GM10266 (cell line): ENCODE measurements at regions not wholly inside any gene's neighbourhood (a gene's known extent, or its start where the extent isn't known, plus 50 kb on each side); places are given as distances from the start of the nearest gene placed in this dataset.

ENCODE experiments used
- DNase-seq: peaks from one replicate; pipeline ENCODE4 v3.0.0; 2012; ENCODE audit errors: extremely low spot score
- TF ChIP-seq, protein P1 (sequence below): IDR thresholded peaks from 2 replicates; pipeline ENCODE4 v1.5.1; 2012; ENCODE audit warnings: mild to moderate bottlenecking, low read depth; ENCODE audit not compliant: control insufficient read depth, insufficient read depth; ENCODE audit errors: missing control alignments

- TF ChIP-seq, protein P1, sequence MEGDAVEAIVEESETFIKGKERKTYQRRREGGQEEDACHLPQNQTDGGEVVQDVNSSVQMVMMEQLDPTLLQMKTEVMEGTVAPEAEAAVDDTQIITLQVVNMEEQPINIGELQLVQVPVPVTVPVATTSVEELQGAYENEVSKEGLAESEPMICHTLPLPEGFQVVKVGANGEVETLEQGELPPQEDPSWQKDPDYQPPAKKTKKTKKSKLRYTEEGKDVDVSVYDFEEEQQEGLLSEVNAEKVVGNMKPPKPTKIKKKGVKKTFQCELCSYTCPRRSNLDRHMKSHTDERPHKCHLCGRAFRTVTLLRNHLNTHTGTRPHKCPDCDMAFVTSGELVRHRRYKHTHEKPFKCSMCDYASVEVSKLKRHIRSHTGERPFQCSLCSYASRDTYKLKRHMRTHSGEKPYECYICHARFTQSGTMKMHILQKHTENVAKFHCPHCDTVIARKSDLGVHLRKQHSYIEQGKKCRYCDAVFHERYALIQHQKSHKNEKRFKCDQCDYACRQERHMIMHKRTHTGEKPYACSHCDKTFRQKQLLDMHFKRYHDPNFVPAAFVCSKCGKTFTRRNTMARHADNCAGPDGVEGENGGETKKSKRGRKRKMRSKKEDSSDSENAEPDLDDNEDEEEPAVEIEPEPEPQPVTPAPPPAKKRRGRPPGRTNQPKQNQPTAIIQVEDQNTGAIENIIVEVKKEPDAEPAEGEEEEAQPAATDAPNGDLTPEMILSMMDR: no peak
- DNase-seq: no peak
Measured at GRCh38 chr10:125274961-125275360, 114.6 kb upstream of the CTBP2 start.

DNA sequence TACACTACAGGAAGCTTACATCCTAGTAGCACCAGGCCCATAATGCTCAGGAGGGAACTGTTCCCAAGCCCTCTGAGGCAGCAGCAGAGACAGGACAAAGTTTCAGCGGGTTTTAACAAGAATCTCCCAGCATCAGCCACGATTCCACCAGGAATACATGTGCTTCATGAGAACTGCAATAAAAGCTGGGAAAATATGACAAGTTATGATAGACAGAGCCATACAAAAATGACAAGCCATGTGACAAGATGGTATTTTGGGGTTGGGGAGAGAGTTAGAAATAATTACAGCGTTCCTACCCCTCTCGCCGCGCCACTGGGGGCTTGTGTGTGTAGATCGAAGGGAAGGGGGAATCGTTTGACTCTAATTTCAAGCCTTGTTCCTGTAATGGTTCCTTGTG lies 112.7 kb upstream of the CTBP2 start:
- TF ChIP-seq, protein P1: no peak
- DNase-seq: no peak

GRCh38 chr10:125269716-125270115 lies 109.4 kb upstream of the CTBP2 start:
- TF ChIP-seq, protein P1: no peak
- no peak for DNase-seq

DNA sequence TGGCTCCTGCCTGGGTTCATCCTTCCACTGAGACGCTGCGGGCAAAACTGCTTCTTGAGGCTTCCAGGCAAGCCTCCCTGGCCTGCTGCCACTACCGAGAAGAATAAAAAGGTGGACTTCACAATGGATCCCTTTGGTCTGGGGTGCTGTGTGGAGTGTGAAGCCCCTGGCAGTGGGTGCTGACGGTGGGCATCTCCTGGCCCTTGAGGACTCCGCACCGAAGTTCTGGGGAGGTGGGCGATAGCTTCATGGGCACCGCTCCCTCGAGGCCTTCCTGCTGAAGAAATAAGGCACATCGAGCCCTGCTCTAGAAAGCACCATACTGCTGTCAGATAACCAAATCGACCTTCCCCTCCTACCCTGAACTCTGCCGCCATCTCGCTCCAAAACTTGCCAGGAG lies 106.6 kb upstream of the CTBP2 start:
- no peak for DNase-seq
- TF ChIP-seq, protein P1: no peak

GRCh38 chr10:125266541-125266940 lies 106.2 kb upstream of the CTBP2 start:
- no peak for DNase-seq
- TF ChIP-seq, protein P1: no peak

GRCh38 chr10:125265579-125265955 lies 105.2 kb upstream of the CTBP2 start:
- TF ChIP-seq, protein P1: no peak
- no peak for DNase-seq

- no peak for DNase-seq
- TF ChIP-seq, protein P1: no peak
Measured at GRCh38 chr10:125264757-125265578, 104.6 kb upstream of the CTBP2 start.
